HG02885 (cell line): ENCODE measurements at regions not wholly inside any gene's neighbourhood (a gene's known extent, or its start where the extent isn't known, plus 50 kb on each side); places are given as distances from the start of the nearest gene placed in this dataset.

ENCODE experiments used
- ATAC-seq: cut with Tn5 transposase; IDR thresholded peaks from one replicate; pipeline ENCODE4 v1.9.1; 2021; ENCODE audit warnings: mild to moderate bottlenecking; ENCODE audit not compliant: unreplicated experiment, poor library complexity

- ATAC-seq: no peak
Observed at GRCh38 chr12:75846102-75846501, 185.5 kb downstream of the PHLDA1 start.

- no peak for ATAC-seq
Observed at GRCh38 chr12:75844985-75845384, 186.6 kb downstream of the PHLDA1 start.

GRCh38 chr12:75844049-75844770 is 187.4 kb downstream of the PHLDA1 start:
- ATAC-seq: no peak

GRCh38 chr12:75842090-75842489 is 189.5 kb downstream of the PHLDA1 start:
- no peak for ATAC-seq

GRCh38 chr12:75840994-75841355 is 190.6 kb downstream of the PHLDA1 start:
- peak; percentile 70 for ATAC-seq

GRCh38 chr12:75838309-75838708 is 193.3 kb downstream of the PHLDA1 start:
- no peak for ATAC-seq

GRCh38 chr12:75837700-75838099 is 193.9 kb downstream of the PHLDA1 start:
- ATAC-seq: no peak

GRCh38 chr12:75836533-75836932 is 195.0 kb downstream of the PHLDA1 start:
- ATAC-seq: no peak

GRCh38 chr12:75834591-75834990 is 197.0 kb downstream of the PHLDA1 start:
- ATAC-seq: no peak

GRCh38 chr12:75833268-75833667 is 198.3 kb downstream of the PHLDA1 start:
- no peak for ATAC-seq

- no peak for ATAC-seq
Observed at GRCh38 chr12:75831402-75831801, 200.2 kb downstream of the PHLDA1 start.

GRCh38 chr12:75827061-75827460 is 204.5 kb downstream of the PHLDA1 start:
- ATAC-seq: no peak

GRCh38 chr12:75825686-75826085 is 205.9 kb downstream of the PHLDA1 start:
- ATAC-seq: no peak

GRCh38 chr12:75823475-75823874 is 208.1 kb downstream of the PHLDA1 start:
- ATAC-seq: no peak

- no peak for ATAC-seq
Observed at GRCh38 chr12:75822416-75822815, 209.2 kb downstream of the PHLDA1 start.

GRCh38 chr12:75820848-75821578 is 210.6 kb downstream of the PHLDA1 start:
- no peak for ATAC-seq

- no peak for ATAC-seq
Observed at GRCh38 chr12:75820071-75820470, 211.5 kb downstream of the PHLDA1 start.

GRCh38 chr12:75819512-75819911 is 212.1 kb downstream of the PHLDA1 start:
- no peak for ATAC-seq

GRCh38 chr12:75818863-75819262 is 212.7 kb downstream of the PHLDA1 start:
- ATAC-seq: no peak

GRCh38 chr12:75816897-75817296 is 214.7 kb downstream of the PHLDA1 start:
- no peak for ATAC-seq

GRCh38 chr12:75815756-75816155 is 215.8 kb downstream of the PHLDA1 start:
- no peak for ATAC-seq
